Endothelial cell (in vitro differentiated cells): ENCODE measurements at regions not wholly inside any gene's neighbourhood (a gene's known extent, or its start where the extent isn't known, plus 50 kb on each side); places are given as distances from the start of the nearest gene placed in this dataset.
"Not testable (repeated sequence)": the region's sequence is repeated elsewhere in the genome, so short reads cannot be mapped to it uniquely, and the experiment has no call there.

Experiments used
- DNase-seq: peaks from one replicate; pipeline ENCODE4 v3.0.0; 2021; ENCODE audit warnings: low spot score
- H3K27ac Mint-ChIP-seq: one replicate; pipeline ENCODE4 v1.8.0; 2021; ENCODE audit warnings: mixed read lengths, inconsistent platforms; ENCODE audit not compliant: unreplicated experiment
- H3K27me3 Mint-ChIP-seq: one replicate; pipeline ENCODE4 v1.8.0; 2021; ENCODE audit warnings: mild to moderate bottlenecking, moderate library complexity, mixed read lengths, inconsistent platforms; ENCODE audit not compliant: unreplicated experiment
- H3K36me3 Mint-ChIP-seq: one replicate; pipeline ENCODE4 v1.8.0; 2021; ENCODE audit warnings: mild to moderate bottlenecking, low read depth, mixed read lengths, inconsistent platforms; ENCODE audit not compliant: unreplicated experiment
- H3K4me1 Mint-ChIP-seq: one replicate; pipeline ENCODE4 v1.8.0; 2021; ENCODE audit warnings: mild to moderate bottlenecking, mixed read lengths, inconsistent platforms; ENCODE audit not compliant: unreplicated experiment
- H3K4me3 Mint-ChIP-seq: one replicate; pipeline ENCODE4 v1.8.0; 2021; ENCODE audit warnings: mild to moderate bottlenecking, mixed read lengths, inconsistent platforms; ENCODE audit not compliant: unreplicated experiment
- H3K9me3 Mint-ChIP-seq: one replicate; pipeline ENCODE4 v1.8.0; 2021; ENCODE audit warnings: mixed read lengths, inconsistent platforms; ENCODE audit not compliant: unreplicated experiment
- TF ChIP-seq, protein P1 (sequence below): fragments of 200-600 bp; sonication (generic); IDR thresholded peaks from one replicate; pipeline ENCODE4 v1.5.0; 2021; ENCODE audit warnings: antibody characterized with exemption; ENCODE audit not compliant: unreplicated experiment

- Mint-ChIP-seq H3K4me3 (no peak overlapping the region), H3K9me3 (no peaks in the 10 kb centered on the region), H3K27me3 (no peaks in the 10 kb centered on the region), H3K27ac (no peak overlapping the region), H3K4me1 (no peaks in the 10 kb centered on the region), H3K36me3 (no peaks in the 10 kb centered on the region)
- DNase-seq: no peak
- TF ChIP-seq, protein P1, sequence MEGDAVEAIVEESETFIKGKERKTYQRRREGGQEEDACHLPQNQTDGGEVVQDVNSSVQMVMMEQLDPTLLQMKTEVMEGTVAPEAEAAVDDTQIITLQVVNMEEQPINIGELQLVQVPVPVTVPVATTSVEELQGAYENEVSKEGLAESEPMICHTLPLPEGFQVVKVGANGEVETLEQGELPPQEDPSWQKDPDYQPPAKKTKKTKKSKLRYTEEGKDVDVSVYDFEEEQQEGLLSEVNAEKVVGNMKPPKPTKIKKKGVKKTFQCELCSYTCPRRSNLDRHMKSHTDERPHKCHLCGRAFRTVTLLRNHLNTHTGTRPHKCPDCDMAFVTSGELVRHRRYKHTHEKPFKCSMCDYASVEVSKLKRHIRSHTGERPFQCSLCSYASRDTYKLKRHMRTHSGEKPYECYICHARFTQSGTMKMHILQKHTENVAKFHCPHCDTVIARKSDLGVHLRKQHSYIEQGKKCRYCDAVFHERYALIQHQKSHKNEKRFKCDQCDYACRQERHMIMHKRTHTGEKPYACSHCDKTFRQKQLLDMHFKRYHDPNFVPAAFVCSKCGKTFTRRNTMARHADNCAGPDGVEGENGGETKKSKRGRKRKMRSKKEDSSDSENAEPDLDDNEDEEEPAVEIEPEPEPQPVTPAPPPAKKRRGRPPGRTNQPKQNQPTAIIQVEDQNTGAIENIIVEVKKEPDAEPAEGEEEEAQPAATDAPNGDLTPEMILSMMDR: no peak
Observed at GRCh38 chr4:27429364-27429871, 568.8 kb downstream of the STIM2 start.

GRCh38 chr4:27442146-27442545 is 581.5 kb downstream of the STIM2 start:
- H3K36me3 Mint-ChIP-seq: no peaks in the 10 kb centered on the region
- H3K9me3 Mint-ChIP-seq: no peaks in the 10 kb centered on the region
- TF ChIP-seq, protein P1: no peak
- no peaks in the 10 kb centered on the region for H3K4me1 Mint-ChIP-seq
- no peak overlapping the region for H3K4me3 Mint-ChIP-seq
- H3K27me3 Mint-ChIP-seq: no peaks in the 10 kb centered on the region
- DNase-seq: no peak
- no peak overlapping the region for H3K27ac Mint-ChIP-seq

- H3K36me3 Mint-ChIP-seq: not testable (repeated sequence)
Observed at GRCh38 chr4:27442661-27443060, 582.0 kb downstream of the STIM2 start.

GRCh38 chr4:27463816-27464215 is 603.2 kb downstream of the STIM2 start:
- no peaks in the 10 kb centered on the region for H3K27me3 Mint-ChIP-seq
- no peaks in the 10 kb centered on the region for H3K36me3 Mint-ChIP-seq
- peaks cover 6% of the 10 kb centered on the region for H3K4me1 Mint-ChIP-seq
- no peaks in the 10 kb centered on the region for H3K9me3 Mint-ChIP-seq
- no peak overlapping the region for H3K4me3 Mint-ChIP-seq
- H3K27ac Mint-ChIP-seq: no peak overlapping the region
- TF ChIP-seq, protein P1: no peak
- DNase-seq: no peak

More at GRCh38 chr4:27442661-27443060, 582.0 kb downstream of the STIM2 start:
- H3K4me1 Mint-ChIP-seq, H3K27ac Mint-ChIP-seq, DNase-seq, H3K27me3 Mint-ChIP-seq, H3K9me3 Mint-ChIP-seq, H3K4me3 Mint-ChIP-seq: not testable (repeated sequence)

DNA sequence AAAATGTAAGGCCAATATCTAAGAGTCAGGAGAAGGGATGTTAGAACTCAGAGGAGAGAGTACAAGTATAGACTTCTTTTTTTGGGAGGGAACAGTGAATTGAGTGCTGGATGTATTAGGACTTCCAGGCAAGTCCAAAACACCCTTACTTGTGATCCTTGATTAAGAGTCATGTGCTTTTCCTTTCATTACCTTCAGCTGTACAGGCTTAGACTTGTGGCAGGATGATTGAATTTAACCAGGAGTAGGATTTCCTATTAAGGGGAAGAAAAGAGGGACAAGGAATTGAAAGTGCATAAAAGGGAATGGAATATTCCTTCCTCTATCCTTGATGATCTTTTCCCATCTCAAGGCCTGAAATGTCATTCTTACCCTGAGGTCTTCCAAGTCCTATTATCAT is 606.7 kb downstream of the STIM2 start:
- no peak for DNase-seq
- TF ChIP-seq, protein P1: no peak
- Mint-ChIP-seq H3K27ac (no peak overlapping the region), H3K4me3 (no peak overlapping the region), H3K4me1 (no peaks in the 10 kb centered on the region), H3K27me3 (no peaks in the 10 kb centered on the region), H3K9me3 (no peaks in the 10 kb centered on the region), H3K36me3 (no peaks in the 10 kb centered on the region)

- H3K27me3 Mint-ChIP-seq: no peaks in the 10 kb centered on the region
Observed at GRCh38 chr4:27472364-27472763, 611.7 kb downstream of the STIM2 start.

More at GRCh38 chr4:27472364-27472763, 611.7 kb downstream of the STIM2 start:
- Mint-ChIP-seq H3K27ac (no peak overlapping the region), H3K36me3 (no peaks in the 10 kb centered on the region), H3K4me3 (no peak overlapping the region), H3K4me1 (no peaks in the 10 kb centered on the region), H3K9me3 (no peaks in the 10 kb centered on the region)
- TF ChIP-seq, protein P1: no peak
- no peak for DNase-seq
